ENCODE measurements at regions not wholly inside any gene's neighbourhood (a gene's known extent, or its start where the extent isn't known, plus 50 kb on each side); places are given as distances from the start of the nearest gene placed in this dataset.

GRCh38 chr13:91162180-91162579 lies 185.3 kb upstream of the MIR17HG start:
- peak; percentile 51 to 68 for TF ChIP-seq CTCF (conservative IDR thresholded peaks at IDR 0.05; ENCODE audit: low read depth in 2 of 2)
- no peak for TF ChIP-seq REST (IDR thresholded peaks at IDR 0.05; ENCODE audit: unreplicated experiment)
- Histone ChIP-seq H3K36me3 (ENCODE audit: insufficient read depth) (no peaks in the 10 kb centered on the region), H3K27ac (ENCODE audit: low read depth) (no peak overlapping the region), H3F3A (replicated peaks; ENCODE audit: low read depth) (no peaks in the 10 kb centered on the region), H3K79me2 (replicated peaks; ENCODE audit: insufficient read depth) (no peaks in the 10 kb centered on the region), H3K4me3 (no peak overlapping the region), H3K9me2 (ENCODE audit: insufficient read depth) (0 out of 2 replicates have a peak, but pooled peaks cover 3% of the 10 kb centered on the region), H3K4me1 (ENCODE audit: insufficient read depth) (peaks cover 7% of the 10 kb centered on the region; the same call in 1 of the 2 replicates), H4K20me1 (replicated peaks; ENCODE audit: insufficient read depth) (no peaks in the 10 kb centered on the region), H2AFZ (no peak overlapping the region), H3K27me3 (ENCODE audit: insufficient read depth) (no peaks in the 10 kb centered on the region), H3K4me2 (no peak overlapping the region)
- Mint-ChIP-seq H3K9me3 (no peaks in the 10 kb centered on the region), H3K27me3 (ENCODE audit: insufficient read depth, low read depth, poor library complexity) (no peaks in the 10 kb centered on the region), H3K4me3 (no peak overlapping the region), H3K4me1 (peaks cover 16% of the 10 kb centered on the region), H3K27ac (peak overlapping the region; percentile 78), H3K36me3 (ENCODE audit: low read depth) (no peaks in the 10 kb centered on the region)
- DNase-seq (ENCODE audit: low spot score) = peak; percentile 59
- ATAC-seq = peak; percentile 70

GRCh38 chr13:91162589-91162988 lies 184.9 kb upstream of the MIR17HG start:
- no peaks in the 10 kb centered on the region for H4K20me1 ChIP-seq (replicated peaks; ENCODE audit: insufficient read depth)
- H3K4me1 Mint-ChIP-seq = peaks cover 14% of the 10 kb centered on the region
- H3K27me3 Mint-ChIP-seq (ENCODE audit: insufficient read depth, low read depth, poor library complexity) = no peaks in the 10 kb centered on the region
- no peak overlapping the region for H3K27ac ChIP-seq (ENCODE audit: low read depth)
- H3K9me3 Mint-ChIP-seq = no peaks in the 10 kb centered on the region
- H3K36me3 ChIP-seq (ENCODE audit: insufficient read depth) = no peaks in the 10 kb centered on the region
- DNase-seq (ENCODE audit: low spot score) = no peak
- H3F3A ChIP-seq (replicated peaks; ENCODE audit: low read depth) = no peaks in the 10 kb centered on the region
- H3K4me3 Mint-ChIP-seq = no peak overlapping the region
- 0 out of 2 replicates have a peak, but pooled peaks cover 3% of the 10 kb centered on the region for H3K9me2 ChIP-seq (ENCODE audit: insufficient read depth)
- ATAC-seq = no peak
- no peak overlapping the region for H2AFZ ChIP-seq
- H3K27ac Mint-ChIP-seq = no peak overlapping the region
- peaks cover 4% of the 10 kb centered on the region; the same call in 1 of the 2 replicates for H3K4me1 ChIP-seq (ENCODE audit: insufficient read depth)
- H3K36me3 Mint-ChIP-seq (ENCODE audit: low read depth) = no peaks in the 10 kb centered on the region
- no peak overlapping the region for H3K4me2 ChIP-seq
- H3K27me3 ChIP-seq (ENCODE audit: insufficient read depth) = no peaks in the 10 kb centered on the region
- no peaks in the 10 kb centered on the region for H3K79me2 ChIP-seq (replicated peaks; ENCODE audit: insufficient read depth)
- H3K4me3 ChIP-seq = no peak overlapping the region
- TF ChIP-seq CREB1 (CRISPR knock-in tag; IDR thresholded peaks at IDR 0.05; ENCODE audit: low read depth) = no peak
- no peak for TF ChIP-seq STAT1 (IDR thresholded peaks at IDR 0.05; ENCODE audit: unreplicated experiment)
- no peak for TF ChIP-seq JUNB (IDR thresholded peaks at IDR 0.05; ENCODE audit: unreplicated experiment)
- no peak for TF ChIP-seq ETS1 (IDR thresholded peaks at IDR 0.05)
- no peak for TF ChIP-seq REST (IDR thresholded peaks at IDR 0.05; ENCODE audit: unreplicated experiment)
- no peak for TF ChIP-seq ZNF114 (CRISPR knock-in tag; IDR thresholded peaks at IDR 0.05)
- TF ChIP-seq ZNF331 (CRISPR knock-in tag; IDR thresholded peaks at IDR 0.05; ENCODE audit: low read depth) = no peak
- TF ChIP-seq POLR2AphosphoS5 (IDR thresholded peaks at IDR 0.05; ENCODE audit: low read depth) = no peak

Measured in GM23338 (cell line).